ENCODE measurements at regions not wholly inside any gene's neighbourhood (a gene's known extent, or its start where the extent isn't known, plus 50 kb on each side); places are given as distances from the start of the nearest gene placed in this dataset.

- no peak for DNase-seq (ENCODE audit: low read depth)
- no peak overlapping the region for H3K4me3 ChIP-seq (ENCODE audit: low read depth, low read length)
- no peak for TF ChIP-seq CTCF (IDR thresholded peaks at IDR 0.05; ENCODE audit: insufficient read depth, low read depth, low read length, missing control alignments)
These were observed 107.2 kb upstream of the C10orf90 start for GRCh38 chr10:126777714-126778113.

- TF ChIP-seq CTCF (IDR thresholded peaks at IDR 0.05; ENCODE audit: insufficient read depth, low read depth, low read length, missing control alignments), result no peak
- no peak for DNase-seq (ENCODE audit: low read depth)
These were observed 111.1 kb upstream of the C10orf90 start for GRCh38 chr10:126781450-126782216.

GRCh38 chr10:126783806-126784557 is 113.5 kb upstream of the C10orf90 start:
- H3K4me3 ChIP-seq (ENCODE audit: low read depth, low read length), result no peak overlapping the region
- no peak for DNase-seq (ENCODE audit: low read depth)
- no peak for TF ChIP-seq CTCF (IDR thresholded peaks at IDR 0.05; ENCODE audit: insufficient read depth, low read depth, low read length, missing control alignments)

More at GRCh38 chr10:126781450-126782216, 111.1 kb upstream of the C10orf90 start:
- no peak overlapping the region for H3K4me3 ChIP-seq (ENCODE audit: low read depth, low read length)

GRCh38 chr10:126787201-126787600 is 116.7 kb upstream of the C10orf90 start:
- no peak for TF ChIP-seq CTCF (IDR thresholded peaks at IDR 0.05; ENCODE audit: insufficient read depth, low read depth, low read length, missing control alignments)
- DNase-seq (ENCODE audit: low read depth), result no peak
- H3K4me3 ChIP-seq (ENCODE audit: low read depth, low read length), result no peak overlapping the region

- no peak overlapping the region for H3K4me3 ChIP-seq (ENCODE audit: low read depth, low read length)
- TF ChIP-seq CTCF (IDR thresholded peaks at IDR 0.05; ENCODE audit: insufficient read depth, low read depth, low read length, missing control alignments), result no peak
- no peak for DNase-seq (ENCODE audit: low read depth)
These were observed 109.9 kb upstream of the DOCK1 start for GRCh38 chr10:126795318-126795717.

GRCh38 chr10:126798649-126799048 is 106.6 kb upstream of the DOCK1 start:
- DNase-seq (ENCODE audit: low read depth), result no peak
- no peak overlapping the region for H3K4me3 ChIP-seq (ENCODE audit: low read depth, low read length)
- TF ChIP-seq CTCF (IDR thresholded peaks at IDR 0.05; ENCODE audit: insufficient read depth, low read depth, low read length, missing control alignments), result no peak

All from GM12865 (cell line).